Activated naive CD8-positive, alpha-beta T cell treated with anti-CD3 and anti-CD28 coated beads, Interleukin-2, amount 50 U/mL, for 24 hours (primary cell): ENCODE measurements at regions not wholly inside any gene's neighbourhood (a gene's known extent, or its start where the extent isn't known, plus 50 kb on each side); places are given as distances from the start of the nearest gene placed in this dataset.

Source experiments
- ATAC-seq: fragments of 150-1000 bp; cut with Tn5 transposase; one replicate; pipeline ENCODE4 v1.10.0; 2021
- DNase-seq: peaks from one replicate; pipeline ENCODE4 v3.0.0; 2021
- H3K27ac Mint-ChIP-seq: one replicate; pipeline ENCODE4 v1.8.0; 2021; ENCODE audit warnings: mild to moderate bottlenecking, mixed read lengths
- H3K27me3 Mint-ChIP-seq: one replicate; pipeline ENCODE4 v1.8.0; 2021; ENCODE audit warnings: mixed read lengths
- H3K36me3 Mint-ChIP-seq: one replicate; pipeline ENCODE4 v1.8.0; 2021; ENCODE audit warnings: low read depth, mixed read lengths
- H3K4me1 Mint-ChIP-seq: one replicate; pipeline ENCODE4 v1.8.0; 2021; ENCODE audit warnings: mixed read lengths
- H3K4me3 Mint-ChIP-seq: one replicate; pipeline ENCODE4 v1.8.0; 2021; ENCODE audit warnings: mild to moderate bottlenecking, moderate library complexity, mixed read lengths
- H3K9me3 Mint-ChIP-seq: one replicate; pipeline ENCODE4 v1.8.0; 2021; ENCODE audit warnings: mixed read lengths

DNA sequence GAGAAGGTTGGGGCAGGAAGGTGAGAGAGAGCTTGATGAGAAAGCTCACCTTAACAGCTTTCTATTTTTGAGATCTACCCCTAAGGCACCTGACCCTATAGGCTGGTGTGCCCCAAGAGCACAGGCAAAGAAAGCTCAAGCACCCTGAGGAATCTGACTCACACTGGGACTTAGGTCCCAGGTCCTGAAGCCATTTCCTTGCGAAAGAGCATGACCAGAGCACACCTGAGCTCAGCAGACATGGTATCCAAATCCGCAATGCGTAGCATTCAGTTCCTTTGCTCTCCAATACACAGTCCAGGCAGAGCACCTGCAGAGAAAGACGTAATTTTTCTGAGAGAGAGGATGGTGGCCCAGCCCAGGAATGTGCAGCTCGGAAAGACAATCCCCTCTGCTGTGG, 112.1 kb upstream of the LPP start:
- Mint-ChIP-seq H3K27ac (no peak overlapping the region), H3K4me3 (no peak overlapping the region), H3K9me3 (no peaks in the 10 kb centered on the region), H3K36me3 (no peaks in the 10 kb centered on the region), H3K27me3 (peaks cover 5% of the 10 kb centered on the region), H3K4me1 (peaks cover 14% of the 10 kb centered on the region)
- no peak for ATAC-seq
- DNase-seq = no peak

- no peaks in the 10 kb centered on the region for H3K36me3 Mint-ChIP-seq
- no peak overlapping the region for H3K27ac Mint-ChIP-seq
- H3K4me3 Mint-ChIP-seq = no peak overlapping the region
- peaks cover 14% of the 10 kb centered on the region for H3K4me1 Mint-ChIP-seq
- no peak for DNase-seq
- H3K27me3 Mint-ChIP-seq = peaks cover 5% of the 10 kb centered on the region
- H3K9me3 Mint-ChIP-seq = no peaks in the 10 kb centered on the region
- no peak for ATAC-seq
Measured at GRCh38 chr3:188042466-188042865, 111.5 kb upstream of the LPP start.

- peaks cover 7% of the 10 kb centered on the region for H3K27me3 Mint-ChIP-seq
- peaks cover 14% of the 10 kb centered on the region for H3K4me1 Mint-ChIP-seq
- H3K4me3 Mint-ChIP-seq = no peak overlapping the region
- no peaks in the 10 kb centered on the region for H3K9me3 Mint-ChIP-seq
- H3K27ac Mint-ChIP-seq = no peak overlapping the region
- DNase-seq (no peak), ATAC-seq (peak; percentile 18)
- H3K36me3 Mint-ChIP-seq = no peaks in the 10 kb centered on the region
Measured at GRCh38 chr3:188043891-188044290, 110.1 kb upstream of the LPP start.

DNA sequence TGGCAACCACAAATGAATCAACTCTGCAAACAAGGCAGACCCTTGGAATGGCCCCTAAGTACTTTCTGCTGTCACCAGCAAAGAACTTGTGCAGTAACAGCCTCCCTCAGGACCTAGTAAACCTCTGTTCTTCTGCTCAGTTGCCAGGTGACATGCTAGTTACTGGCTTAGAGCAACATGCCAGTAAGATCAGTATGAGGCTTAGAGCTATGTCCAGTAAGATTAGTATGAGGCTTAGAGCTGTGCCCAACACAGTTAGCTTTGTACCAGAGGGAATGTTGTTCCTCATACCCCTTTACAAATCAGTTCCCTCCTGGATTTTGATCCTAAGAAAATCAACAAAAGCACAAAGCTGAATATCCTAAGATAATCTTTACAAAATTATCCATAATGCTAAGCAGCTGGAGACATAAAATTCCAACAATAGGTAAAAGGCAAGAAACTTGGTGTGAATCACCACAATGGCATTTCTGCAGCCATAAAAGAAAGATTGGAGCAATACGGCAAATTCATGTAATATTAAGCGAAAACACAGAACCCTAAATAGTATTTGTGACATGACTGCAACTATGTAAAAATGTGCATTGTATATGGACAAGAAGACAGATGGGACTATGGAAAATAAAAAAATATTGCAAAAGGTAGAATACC, 107.3 kb upstream of the LPP start:
- Mint-ChIP-seq H3K4me1 (peaks cover 17% of the 10 kb centered on the region), H3K36me3 (no peaks in the 10 kb centered on the region), H3K4me3 (no peak overlapping the region), H3K27me3 (peaks cover 7% of the 10 kb centered on the region), H3K27ac (no peak overlapping the region), H3K9me3 (no peaks in the 10 kb centered on the region)
- ATAC-seq = no peak
- no peak for DNase-seq

- Mint-ChIP-seq H3K4me1 (peaks cover 17% of the 10 kb centered on the region), H3K4me3 (no peak overlapping the region), H3K36me3 (no peaks in the 10 kb centered on the region), H3K9me3 (no peaks in the 10 kb centered on the region), H3K27ac (no peak overlapping the region), H3K27me3 (peaks cover 7% of the 10 kb centered on the region)
- DNase-seq = no peak
- no peak for ATAC-seq
Measured at GRCh38 chr3:188047536-188047935, 106.4 kb upstream of the LPP start.

GRCh38 chr3:188049606-188050530, 104.1 kb upstream of the LPP start:
- H3K36me3 Mint-ChIP-seq = no peaks in the 10 kb centered on the region
- H3K9me3 Mint-ChIP-seq = no peaks in the 10 kb centered on the region
- H3K27me3 Mint-ChIP-seq = peaks cover 3% of the 10 kb centered on the region
- peaks cover 12% of the 10 kb centered on the region for H3K4me1 Mint-ChIP-seq
- peak; percentile 31 for DNase-seq
- peak; percentile 44 for ATAC-seq
- no peak overlapping the region for H3K4me3 Mint-ChIP-seq
- no peak overlapping the region for H3K27ac Mint-ChIP-seq

DNA sequence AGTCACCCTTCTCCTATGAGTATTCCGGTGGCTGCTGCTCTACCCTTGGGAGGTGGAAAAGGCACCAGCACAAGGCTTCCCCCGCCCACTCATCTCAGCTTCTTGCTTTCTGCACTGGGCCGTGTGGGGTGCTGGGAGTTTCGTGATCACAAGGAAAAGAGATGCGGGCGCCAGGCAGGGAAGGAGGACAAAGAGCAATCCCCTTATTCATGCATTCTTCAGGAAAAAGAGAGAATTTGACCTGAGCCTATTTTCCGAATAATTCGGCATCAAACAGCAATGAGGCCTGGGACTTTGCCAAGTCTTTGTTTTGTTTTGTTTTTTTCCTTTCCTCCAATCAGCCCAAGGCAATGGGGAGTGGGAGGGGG, 102.2 kb upstream of the LPP start:
- DNase-seq (no peak), ATAC-seq (no peak)
- Mint-ChIP-seq H3K4me3 (no peak overlapping the region), H3K27ac (no peak overlapping the region), H3K9me3 (no peaks in the 10 kb centered on the region), H3K4me1 (peaks cover 12% of the 10 kb centered on the region), H3K36me3 (no peaks in the 10 kb centered on the region), H3K27me3 (peaks cover 3% of the 10 kb centered on the region)

DNA sequence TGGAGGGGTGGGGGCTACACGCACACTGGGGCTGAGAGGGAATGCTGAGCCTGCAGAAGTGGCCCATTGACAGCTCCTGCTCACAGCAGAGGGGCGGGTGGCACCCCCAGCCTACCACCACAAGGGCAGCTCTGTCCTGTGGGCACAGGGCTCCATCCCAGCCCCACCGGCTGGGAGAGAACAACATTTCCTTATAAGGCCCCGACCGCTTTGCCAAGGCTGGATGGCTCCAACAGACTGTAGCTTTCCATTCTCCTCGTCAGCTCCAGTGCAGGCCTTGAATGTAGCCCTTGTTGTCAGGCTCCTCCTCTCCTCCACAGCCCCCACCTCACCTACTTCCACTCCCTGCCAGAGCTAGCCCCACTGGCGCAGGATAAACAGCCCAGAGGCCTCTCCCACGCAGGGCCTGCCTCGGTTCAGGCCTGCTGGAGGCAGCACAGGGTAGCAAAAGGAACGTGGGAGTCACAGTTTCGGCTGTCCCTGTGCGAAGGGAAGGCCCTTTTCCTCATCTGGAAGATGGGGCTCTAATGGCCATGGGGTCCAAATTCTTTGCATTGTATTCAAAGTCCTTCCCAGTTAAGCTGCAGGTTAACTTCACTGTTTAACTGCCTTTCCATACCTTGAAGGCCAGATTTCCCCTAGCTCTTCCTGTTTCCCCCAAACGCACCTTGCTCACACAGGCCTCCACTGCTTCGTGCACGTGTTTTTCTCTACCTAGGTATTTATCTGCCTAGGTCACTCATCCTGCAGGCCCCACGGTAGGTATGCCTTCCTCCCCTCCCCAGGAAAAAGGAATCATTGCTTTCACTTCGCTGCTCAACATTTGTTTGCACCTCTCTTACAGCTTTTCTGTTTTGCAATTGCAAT, 101.6 kb upstream of the LPP start:
- peaks cover 12% of the 10 kb centered on the region for H3K4me1 Mint-ChIP-seq
- ATAC-seq (no peak), DNase-seq (no peak)
- H3K4me3 Mint-ChIP-seq = no peak overlapping the region
- H3K27ac Mint-ChIP-seq = no peak overlapping the region
- no peaks in the 10 kb centered on the region for H3K9me3 Mint-ChIP-seq
- H3K27me3 Mint-ChIP-seq = peaks cover 3% of the 10 kb centered on the region
- H3K36me3 Mint-ChIP-seq = no peaks in the 10 kb centered on the region

DNA sequence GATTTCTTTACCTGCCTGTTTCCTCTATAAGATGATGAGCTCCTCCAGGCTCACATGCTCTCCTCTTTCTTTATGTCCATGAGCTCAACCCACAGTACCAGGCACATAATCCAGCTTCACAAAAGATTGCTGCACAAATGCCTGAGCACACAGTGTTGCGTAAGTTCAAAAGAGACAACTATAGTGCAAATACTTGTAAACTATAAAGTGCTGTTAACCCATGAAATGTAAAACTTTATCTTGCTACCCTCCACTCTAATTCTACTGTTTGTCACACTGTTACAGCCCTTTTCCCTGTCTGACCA, 101.0 kb upstream of the LPP start:
- no peak for DNase-seq
- ATAC-seq = no peak
- Mint-ChIP-seq H3K36me3 (no peaks in the 10 kb centered on the region), H3K9me3 (no peaks in the 10 kb centered on the region), H3K27ac (no peak overlapping the region), H3K4me1 (peaks cover 12% of the 10 kb centered on the region), H3K27me3 (no peaks in the 10 kb centered on the region), H3K4me3 (no peak overlapping the region)

GRCh38 chr3:188053710-188054380, 100.1 kb upstream of the LPP start:
- ATAC-seq = no peak
- no peaks in the 10 kb centered on the region for H3K9me3 Mint-ChIP-seq
- peaks cover 12% of the 10 kb centered on the region for H3K4me1 Mint-ChIP-seq
- no peak overlapping the region for H3K4me3 Mint-ChIP-seq
- DNase-seq = no peak
- no peaks in the 10 kb centered on the region for H3K27me3 Mint-ChIP-seq
- no peak overlapping the region for H3K27ac Mint-ChIP-seq
- no peaks in the 10 kb centered on the region for H3K36me3 Mint-ChIP-seq

- ATAC-seq (no peak), DNase-seq (no peak)
- Mint-ChIP-seq H3K27me3 (no peaks in the 10 kb centered on the region), H3K36me3 (no peaks in the 10 kb centered on the region), H3K4me1 (peaks cover 10% of the 10 kb centered on the region), H3K4me3 (no peak overlapping the region), H3K27ac (no peak overlapping the region), H3K9me3 (no peaks in the 10 kb centered on the region)
Measured at GRCh38 chr3:188054541-188054940, 99.4 kb upstream of the LPP start.

GRCh38 chr3:188055388-188055787, 98.6 kb upstream of the LPP start:
- Mint-ChIP-seq H3K9me3 (no peaks in the 10 kb centered on the region), H3K4me3 (no peak overlapping the region), H3K36me3 (no peaks in the 10 kb centered on the region), H3K27ac (no peak overlapping the region), H3K4me1 (peaks cover 8% of the 10 kb centered on the region), H3K27me3 (no peaks in the 10 kb centered on the region)
- ATAC-seq (no peak), DNase-seq (no peak)

DNA sequence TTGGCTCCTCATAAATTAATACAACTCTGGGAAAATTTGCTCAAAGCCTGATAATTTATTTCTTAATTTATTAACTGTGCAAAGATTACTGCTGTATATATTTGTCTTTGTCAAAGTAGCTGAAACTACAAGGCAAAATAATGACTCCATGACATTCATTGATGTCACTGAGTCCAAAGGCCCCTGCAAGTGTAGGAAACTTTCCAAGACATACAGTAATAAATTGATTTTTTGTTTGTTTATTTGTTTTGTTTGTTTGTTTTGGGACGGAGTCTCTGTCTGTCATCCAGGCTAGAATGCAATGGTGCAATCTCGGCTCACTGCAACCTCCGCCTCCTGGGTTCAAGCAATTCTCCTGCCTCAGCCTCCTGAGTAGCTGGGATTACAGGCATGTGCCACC, 96.8 kb upstream of the LPP start:
- H3K27ac Mint-ChIP-seq = no peak overlapping the region
- ATAC-seq (no peak), DNase-seq (no peak)
- H3K4me1 Mint-ChIP-seq = peaks cover 23% of the 10 kb centered on the region
- H3K27me3 Mint-ChIP-seq = no peaks in the 10 kb centered on the region
- H3K4me3 Mint-ChIP-seq = no peak overlapping the region
- H3K9me3 Mint-ChIP-seq = no peaks in the 10 kb centered on the region
- H3K36me3 Mint-ChIP-seq = no peaks in the 10 kb centered on the region

DNA sequence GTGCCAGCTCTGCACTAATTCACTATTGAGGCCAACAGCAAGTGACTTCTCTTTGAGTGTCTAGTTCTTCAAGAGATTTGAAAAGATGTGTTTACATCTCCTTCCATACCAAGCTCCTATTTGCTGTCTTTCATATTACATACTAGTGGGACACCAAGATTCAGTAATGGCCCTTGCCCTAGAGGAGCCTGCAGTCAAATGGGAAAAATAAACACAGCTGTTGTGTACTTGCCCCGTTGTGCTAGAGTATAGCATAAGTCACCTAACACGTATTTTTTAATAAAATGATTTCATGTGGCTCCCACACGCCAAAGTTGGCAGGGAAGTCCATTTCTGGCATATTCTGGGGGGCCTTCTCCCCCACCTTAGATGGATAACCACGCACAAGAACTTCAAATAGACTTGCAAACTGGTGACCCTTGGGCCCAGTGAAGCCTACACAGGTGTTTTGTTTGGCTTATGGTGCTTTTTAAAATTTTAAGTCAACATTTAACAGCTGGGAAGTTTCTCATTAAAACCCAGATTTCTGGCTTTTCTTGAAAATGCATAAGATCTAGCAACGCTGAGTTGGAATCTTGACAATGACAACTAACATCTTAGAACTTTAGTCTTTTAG, 95.3 kb upstream of the LPP start:
- DNase-seq (no peak), ATAC-seq (no peak)
- no peaks in the 10 kb centered on the region for H3K36me3 Mint-ChIP-seq
- H3K4me3 Mint-ChIP-seq = no peak overlapping the region
- H3K4me1 Mint-ChIP-seq = peaks cover 33% of the 10 kb centered on the region
- no peak overlapping the region for H3K27ac Mint-ChIP-seq
- H3K9me3 Mint-ChIP-seq = no peaks in the 10 kb centered on the region
- H3K27me3 Mint-ChIP-seq = no peaks in the 10 kb centered on the region
